DLD1 (cell line): ENCODE measurements at regions not wholly inside any gene's neighbourhood (a gene's known extent, or its start where the extent isn't known, plus 50 kb on each side); places are given as distances from the start of the nearest gene placed in this dataset.

ENCODE experiments used
- in situ Hi-C: cut with HindIII; loops from 2 replicates; pipeline ENCODE4 v1.10.0; 2017; ENCODE audit warnings: low sequenced_read_pairs

DNA sequence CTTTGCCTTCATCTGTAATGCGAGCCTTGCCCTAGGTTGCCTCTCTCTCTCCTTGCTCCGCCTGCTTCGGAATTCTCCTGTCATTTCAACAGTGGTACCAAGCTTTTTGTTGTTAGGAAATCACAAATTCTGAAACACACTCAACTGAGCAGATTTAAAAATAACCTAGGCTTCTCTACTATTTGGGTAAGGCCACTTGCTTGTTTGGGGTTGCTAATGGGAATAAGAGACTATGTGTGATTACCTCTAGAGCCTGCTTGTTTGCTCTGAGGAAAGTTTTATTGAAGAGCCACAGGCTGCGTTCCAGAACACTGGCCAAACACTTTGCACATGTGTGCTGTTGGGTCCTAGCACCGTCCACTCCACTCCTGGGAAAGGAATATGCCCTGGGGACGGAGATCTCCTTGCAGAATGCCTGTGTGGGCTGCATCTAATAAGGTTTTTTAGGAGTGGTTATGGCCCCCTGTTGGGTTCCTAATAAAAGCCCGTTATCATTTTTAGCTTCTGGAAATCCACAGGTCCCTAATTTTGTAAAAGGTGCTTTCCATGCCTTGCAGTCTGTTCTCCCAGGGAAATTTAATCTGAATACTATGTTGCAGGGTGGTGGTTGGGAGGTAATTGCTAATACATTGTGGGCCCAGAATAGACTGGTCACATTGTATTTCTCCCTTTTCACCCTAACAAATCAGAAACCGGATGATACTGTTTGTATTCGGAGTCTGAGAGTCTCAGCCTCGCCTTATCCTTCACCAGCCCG is 68.7 kb upstream of the KLF6 start:
- in situ Hi-C loops = no loop called here

DNA sequence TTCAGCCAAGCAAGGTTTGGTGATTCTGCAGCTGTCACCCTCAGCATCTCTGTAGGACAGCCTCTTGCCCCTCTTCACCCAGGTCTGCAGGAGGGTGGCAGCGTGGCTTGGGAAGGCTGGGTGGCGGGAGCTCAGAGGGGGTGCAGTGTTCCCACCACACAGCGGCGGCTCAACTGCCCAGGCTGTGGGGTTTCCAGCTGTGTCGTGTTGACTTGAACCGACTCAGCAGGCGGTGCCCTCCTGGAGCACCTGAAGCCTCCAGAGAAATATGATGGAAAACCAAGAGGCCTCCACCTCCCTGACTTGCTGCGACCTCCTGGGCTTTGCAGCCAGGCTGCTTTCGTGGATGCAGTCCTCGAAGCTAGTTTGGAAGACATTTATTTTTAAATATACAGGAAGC is 68.0 kb upstream of the KLF6 start:
- in situ Hi-C loops = no loop called here

DNA sequence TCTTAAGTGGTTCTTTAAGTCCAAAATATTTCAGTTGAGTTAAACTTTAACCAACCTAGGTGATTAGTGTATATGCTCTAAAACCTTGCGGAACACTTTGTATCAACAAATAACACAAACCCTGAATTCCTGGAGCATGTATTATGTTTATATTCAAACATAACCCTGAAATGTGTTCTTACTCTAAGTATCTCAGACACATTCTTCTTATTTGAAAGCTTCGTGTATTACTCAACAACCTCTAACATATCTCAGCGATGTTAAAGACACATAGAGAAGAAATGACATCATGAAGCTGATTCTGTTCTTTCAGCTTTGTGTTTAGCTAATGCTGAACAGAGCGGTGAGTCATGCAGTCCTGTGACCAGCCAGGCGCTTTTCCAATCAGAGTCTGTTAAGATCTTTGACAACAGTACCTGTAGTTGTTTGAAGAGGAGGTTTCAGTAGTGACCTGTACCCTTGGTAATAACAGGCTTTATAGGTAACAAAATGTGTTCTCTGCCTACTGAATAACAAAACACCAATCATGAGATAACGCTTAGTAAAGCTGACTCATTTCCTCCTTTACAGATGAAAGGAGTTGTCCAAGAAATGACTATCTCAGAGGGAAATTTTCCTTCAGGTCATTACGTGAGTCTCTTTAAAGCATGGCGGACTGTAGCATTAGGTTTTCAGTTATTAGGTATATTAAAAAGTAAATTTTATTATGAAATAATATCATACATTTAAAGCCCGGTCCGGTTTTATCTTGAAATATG is 67.3 kb upstream of the KLF6 start:
- in situ Hi-C loops = no loop called here

DNA sequence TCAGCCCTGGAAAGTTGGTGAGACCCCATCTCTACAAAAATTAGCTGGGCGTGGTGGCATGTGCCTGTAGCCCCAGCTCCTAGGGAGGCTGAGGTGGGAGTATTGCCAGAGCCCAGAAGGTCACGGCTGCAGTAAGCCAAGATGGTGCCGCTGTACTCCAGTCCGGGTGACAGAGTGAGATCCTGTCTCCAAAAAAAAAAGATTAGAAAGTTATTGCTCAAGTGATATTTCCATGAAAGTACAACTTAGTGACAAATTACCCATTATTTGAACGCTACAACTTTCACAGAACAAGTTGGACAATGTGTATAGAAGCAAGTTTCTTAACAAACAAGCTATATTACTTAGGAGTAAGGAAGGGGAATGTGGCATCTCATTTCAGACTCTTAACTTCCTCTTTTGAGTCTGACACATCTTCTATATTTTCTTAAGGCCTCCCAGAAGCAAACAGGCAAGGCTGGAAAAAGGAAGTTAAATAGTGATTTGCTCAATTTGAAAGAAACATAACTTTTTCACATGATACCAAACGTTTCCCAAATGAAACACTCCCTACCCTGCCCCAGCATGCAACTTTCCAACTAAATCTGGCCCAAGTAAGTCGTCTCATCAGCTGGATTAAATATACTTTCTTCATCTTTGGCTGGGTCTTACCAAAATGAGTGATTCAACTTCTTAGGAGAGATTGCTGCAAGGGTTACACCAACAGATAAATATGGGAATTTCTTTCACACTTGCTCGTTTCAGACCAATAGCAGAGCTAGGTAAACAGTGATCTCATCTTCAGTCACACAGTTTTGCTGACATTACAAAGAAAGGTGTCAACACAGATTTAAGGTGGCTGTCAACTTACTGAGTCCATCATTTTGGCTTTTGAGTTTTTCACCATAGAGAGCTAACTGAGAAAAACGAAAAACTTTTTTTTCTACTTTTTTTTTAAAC is 66.3 kb upstream of the KLF6 start:
- in situ Hi-C loops = no loop called here

DNA sequence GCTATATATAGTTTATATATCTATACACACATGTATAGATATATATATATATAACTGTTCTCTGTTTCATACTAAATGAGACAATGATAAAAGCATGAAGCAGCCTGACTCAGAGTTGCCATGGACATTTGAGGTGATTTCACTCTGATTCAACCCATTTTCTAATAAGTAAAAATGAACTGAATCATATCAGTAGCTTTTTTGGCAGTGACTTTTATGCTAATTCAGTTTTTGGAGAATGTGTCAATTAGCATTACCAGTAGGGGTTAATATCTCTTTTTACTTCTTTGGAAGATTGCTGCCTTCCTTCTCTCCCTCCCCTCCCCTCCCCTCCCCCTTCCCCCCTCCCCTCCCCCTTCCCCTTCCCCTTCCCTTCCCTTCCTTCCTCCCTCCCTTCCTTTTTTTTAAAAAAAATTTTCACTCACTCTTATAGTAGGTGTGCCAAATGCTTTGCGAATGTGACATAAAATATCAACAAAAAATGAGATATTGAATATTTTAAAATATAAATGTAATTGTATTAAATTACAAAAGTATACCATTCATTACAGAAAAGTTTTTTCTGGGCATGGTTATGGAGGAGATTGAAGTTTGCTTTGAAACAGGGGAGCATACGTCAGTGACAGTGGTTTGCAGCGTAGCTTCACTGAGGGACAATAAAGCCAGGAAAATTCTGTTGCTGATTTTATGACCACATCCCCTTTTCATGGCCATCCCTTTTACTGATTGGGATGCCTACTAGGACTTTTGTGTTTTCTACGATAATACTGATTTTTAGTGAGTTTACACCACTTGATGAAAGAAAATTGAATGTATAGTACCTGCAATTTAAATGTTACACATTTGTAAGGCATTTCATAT is 64.0 kb upstream of the KLF6 start:
- in situ Hi-C loops = no loop called here

DNA sequence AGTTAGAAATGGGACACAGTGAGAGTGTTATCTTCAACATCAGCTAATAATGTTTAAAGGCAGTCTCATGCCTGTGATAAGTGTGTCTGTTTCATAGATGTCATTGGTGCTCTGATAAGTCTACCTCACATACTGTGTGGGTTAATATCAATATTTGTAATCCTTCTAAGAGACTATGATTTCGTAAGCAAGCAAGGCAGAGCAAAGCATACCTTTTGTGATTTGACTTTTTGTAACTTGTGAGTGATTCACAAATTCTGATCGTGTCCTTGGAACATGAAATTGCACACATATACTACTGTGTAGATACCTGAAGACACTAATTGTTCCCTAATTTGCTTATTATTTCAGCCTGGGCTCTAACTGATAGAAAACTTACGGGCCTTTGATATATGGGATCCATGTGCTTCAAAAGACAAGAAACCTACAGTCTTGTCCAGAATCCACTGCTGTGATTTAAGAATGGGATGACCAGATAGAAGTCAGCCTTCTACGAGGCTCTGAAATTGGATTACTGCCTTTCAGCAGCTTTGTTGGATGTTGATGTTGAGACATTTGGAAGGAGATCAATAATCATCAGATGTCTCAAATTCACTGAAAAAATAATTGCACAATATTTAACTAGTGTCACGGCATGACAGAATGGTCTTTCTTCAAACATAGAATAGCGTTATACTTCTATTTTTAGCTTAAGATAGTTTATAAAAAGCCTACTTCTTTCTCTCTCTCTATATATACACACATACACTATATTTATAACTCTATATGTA is 63.2 kb upstream of the KLF6 start:
- in situ Hi-C loops = no loop called here

DNA sequence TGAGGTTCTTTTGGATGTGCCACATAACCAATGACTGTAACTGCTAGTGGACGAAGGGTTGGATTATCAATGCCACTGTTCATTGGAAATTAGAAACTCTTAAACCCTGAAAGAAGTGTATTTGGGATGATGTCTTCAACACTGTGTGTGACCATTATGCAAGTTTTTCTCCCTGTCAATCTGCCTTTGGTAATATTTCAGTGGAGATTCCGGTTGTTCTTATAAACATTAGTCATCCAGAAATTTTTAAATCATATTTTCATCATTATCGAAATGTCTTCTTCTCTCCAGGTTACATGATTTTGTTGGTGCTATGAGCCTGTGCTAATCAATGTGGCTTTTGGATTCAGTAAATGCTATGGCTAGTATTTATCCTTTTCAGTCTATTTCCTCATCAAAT is 61.7 kb upstream of the KLF6 start:
- in situ Hi-C loops = no loop called here

DNA sequence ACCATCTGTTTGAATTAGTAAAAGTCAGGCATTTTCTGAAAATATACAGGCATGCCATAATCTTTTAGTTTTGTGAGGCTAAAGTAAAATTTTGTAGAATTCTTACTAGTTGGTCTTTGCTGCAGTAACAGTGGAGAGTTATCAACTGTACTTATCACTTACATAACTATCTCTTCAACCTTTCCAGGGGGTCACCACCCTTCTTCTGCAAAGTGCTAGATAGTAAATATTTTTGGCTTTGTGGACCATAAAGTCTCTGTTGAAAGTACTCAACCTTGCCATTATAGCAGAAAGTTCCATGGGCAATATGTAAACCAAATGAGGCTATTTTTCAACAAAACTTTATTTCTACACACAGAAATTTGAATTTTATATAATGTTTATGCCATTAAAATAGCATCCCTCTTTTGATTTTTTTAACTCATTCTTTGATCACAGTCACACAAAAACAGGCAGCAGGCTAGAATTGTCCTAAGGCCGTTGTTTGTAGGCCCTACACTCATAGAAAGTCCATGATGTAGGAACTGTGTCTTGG is 59.5 kb upstream of the KLF6 start:
- in situ Hi-C loops = no loop called here

DNA sequence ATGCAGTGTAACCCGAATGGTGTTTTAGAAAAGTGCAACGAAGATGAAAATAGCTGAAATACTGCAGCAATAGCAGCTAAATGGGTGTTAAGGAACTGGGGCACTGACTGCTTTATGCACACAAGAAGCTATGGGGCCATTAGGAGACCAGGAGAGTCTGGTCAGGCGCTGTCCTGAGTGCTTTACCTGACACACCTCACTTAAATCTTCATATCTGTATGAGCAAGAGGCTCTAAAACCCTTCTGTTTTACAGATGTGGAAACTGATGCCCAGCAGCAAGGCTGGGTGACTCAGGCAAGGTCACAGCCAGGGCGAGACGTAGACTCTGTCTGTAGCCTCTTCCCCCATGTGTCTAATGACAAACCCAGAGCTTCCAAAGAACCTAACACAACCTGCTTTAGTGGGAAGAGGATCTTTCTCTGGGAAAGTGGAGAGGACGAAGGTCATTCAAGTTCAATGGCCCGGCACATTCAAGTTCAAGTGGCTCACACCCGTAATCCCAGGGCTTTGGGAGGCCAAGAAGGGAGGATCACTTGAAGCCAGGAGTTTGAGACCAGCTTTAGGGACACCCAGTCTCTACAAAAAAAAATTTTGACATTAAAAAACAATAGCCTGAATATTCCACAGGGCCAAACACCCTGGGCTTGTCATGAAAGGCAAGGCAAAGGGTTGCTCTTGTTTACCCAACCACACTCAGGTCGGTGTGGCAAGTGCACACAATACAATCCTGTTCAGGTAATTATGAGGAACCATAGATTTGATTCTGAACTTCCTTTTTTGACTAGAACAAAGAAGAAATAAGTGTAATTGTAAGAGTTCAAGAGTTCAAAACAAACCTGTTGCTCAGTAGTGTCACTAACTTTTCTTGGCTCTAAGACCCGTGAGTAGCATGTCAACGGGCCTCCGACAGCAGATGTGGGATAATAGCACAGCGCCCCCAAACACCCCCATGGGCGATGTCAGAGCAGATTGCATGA is 53.7 kb upstream of the KLF6 start:
- in situ Hi-C loops = no loop called here

DNA sequence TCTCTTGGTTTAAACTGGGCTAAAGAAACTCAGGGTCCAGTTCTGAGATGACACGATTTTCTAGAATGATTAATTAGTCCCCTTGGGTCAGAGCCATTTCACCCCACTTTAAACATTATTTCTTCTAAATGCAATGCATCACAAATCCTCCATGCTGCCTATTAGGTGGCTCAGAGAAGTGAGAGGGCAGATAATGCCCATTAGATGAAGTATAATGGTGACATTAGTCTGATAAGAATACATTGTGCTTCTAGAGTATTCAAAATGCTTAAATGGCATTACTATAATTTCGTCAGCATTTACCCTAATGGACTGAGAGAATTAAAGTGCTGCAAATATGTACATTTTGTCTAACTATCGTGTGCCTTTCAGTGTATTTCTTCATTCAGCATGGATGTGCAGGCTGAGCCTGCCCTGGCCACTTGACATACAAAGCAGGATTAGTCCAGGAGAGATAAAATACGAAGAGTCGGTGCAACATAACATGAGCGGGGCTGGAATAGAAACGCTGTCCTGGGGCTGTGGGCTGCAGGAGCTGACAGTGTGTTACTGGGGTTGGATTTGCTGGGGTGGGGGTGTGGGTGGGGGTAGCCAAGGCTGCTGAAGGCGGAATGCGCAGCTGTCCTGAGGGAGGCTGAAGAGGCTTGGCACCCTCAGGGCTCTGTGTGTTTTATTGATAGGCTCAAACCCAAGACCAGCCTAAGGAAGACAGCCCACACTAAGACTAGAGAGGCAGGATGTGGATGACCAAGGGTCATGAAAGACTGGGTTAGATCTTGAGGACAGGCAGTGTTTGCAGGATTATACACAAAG is 52.8 kb upstream of the KLF6 start:
- in situ Hi-C loops = no loop called here

DNA sequence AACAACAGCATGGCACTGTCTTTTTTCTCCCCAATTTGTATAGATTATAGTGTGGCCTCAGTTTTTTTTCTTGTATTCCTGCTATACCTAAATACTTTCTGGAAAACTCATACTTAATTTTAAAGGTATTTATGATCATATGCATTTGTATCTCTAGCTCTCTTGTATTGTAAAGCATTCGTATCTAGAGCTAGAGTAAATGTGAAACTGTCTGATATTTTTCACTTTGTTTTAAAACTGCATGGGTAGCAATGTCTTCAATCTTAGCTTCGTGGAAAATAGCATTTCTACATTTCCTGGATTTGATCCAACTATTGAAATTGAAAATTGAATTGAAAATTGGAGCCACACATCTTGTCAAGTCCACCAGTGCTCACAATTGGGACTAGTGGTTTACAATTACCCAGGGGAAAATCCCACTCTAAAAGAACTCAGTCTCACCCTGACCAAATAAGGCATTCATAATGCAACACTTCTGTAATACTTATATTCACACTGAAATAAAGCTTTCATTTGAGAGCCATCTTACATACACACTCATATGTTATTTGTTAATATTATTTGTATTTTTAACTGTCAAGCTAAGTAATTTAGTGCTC is 51.3 kb upstream of the KLF6 start:
- in situ Hi-C loops = no loop called here

DNA sequence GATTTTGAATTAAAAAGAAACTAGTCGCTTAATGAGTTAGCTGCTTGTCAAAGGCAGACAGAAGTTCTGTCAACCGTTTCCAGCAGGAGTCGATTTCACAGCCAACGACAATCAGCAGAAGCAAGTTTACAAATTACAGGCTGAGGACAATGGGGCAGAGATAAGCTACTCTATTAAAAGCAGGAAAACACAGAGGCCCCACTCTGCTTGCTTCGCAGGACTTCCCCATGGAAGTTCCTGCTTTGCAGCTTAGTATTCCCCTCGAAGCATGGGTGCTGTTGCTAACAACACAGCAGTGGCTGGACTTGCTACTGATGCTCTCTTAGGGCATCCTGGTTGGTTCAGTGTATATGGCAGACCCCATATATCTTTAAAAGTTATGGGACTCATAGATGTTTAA is 50.8 kb upstream of the KLF6 start:
- in situ Hi-C loops = no loop called here

DNA sequence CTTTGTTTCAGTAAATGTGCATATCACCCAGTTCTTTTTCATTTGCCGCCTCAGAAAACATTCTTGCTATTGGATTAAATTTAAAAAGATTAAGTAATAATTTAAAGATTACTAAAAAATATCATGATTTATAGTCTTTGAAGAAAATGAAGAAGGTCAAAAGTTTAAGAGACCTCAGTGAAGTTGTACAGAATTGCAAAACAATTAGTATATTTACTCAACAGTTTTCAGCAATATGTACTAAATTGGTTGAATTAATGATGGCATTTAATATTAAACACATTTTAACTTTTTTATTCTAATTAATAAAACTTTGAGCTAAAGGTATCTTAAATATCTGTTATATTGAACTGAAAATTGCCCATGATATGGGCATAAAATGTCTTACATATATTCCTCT is 49.9 kb upstream of the KLF6 start:
- in situ Hi-C loops = no loop called here
